Astrocyte (in vitro differentiated cells and primary cell): ENCODE measurements at regions not wholly inside any gene's neighbourhood (a gene's known extent, or its start where the extent isn't known, plus 50 kb on each side); places are given as distances from the start of the nearest gene placed in this dataset.
"Not testable (repeated sequence)": the region's sequence is repeated elsewhere in the genome, so short reads cannot be mapped to it uniquely, and the experiment has no call there.

Experiments
- DNase-seq: peaks from one replicate; pipeline ENCODE4 v3.0.0-alpha.2; 2010; ENCODE audit warnings: low read depth
- FAIRE-seq: peaks from 2 replicates; lab custom pipeline; 2011; peaks lifted over from hg19 to GRCh38; lab: Jason Lieb, UNC
- H2AFZ ChIP-seq: 2 replicates; pipeline ENCODE4 v1.6.0; 2012; ENCODE audit warnings: low read depth, low read length, inconsistent platforms
- H3K27ac ChIP-seq: 2 replicates; pipeline ENCODE4 v1.5.1; 2011; ENCODE audit warnings: low read depth, low read length, inconsistent platforms
- H3K27me3 ChIP-seq: 2 replicates; pipeline ENCODE4 v1.6.0; 2011; ENCODE audit warnings: low read length, inconsistent platforms; ENCODE audit not compliant: insufficient read depth
- H3K36me3 ChIP-seq: 2 replicates; pipeline ENCODE4 v1.5.1; 2011; ENCODE audit warnings: low read length, inconsistent platforms; ENCODE audit not compliant: insufficient read depth
- H3K4me1 ChIP-seq: 2 replicates; pipeline ENCODE4 v1.5.1; 2011; ENCODE audit warnings: low read length, inconsistent platforms; ENCODE audit not compliant: insufficient read depth
- H3K4me2 ChIP-seq: 2 replicates; pipeline ENCODE4 v1.6.0; 2012; ENCODE audit warnings: low read length, inconsistent platforms
- H3K4me3 ChIP-seq: 2 replicates; pipeline ENCODE4 v1.5.1; 2011; ENCODE audit warnings: low read depth, mild to moderate bottlenecking, low read length, inconsistent platforms; ENCODE audit not compliant: insufficient read depth
- H3K79me2 ChIP-seq: 2 replicates; pipeline ENCODE4 v1.6.0; 2012; ENCODE audit warnings: mild to moderate bottlenecking, low read length, inconsistent platforms; ENCODE audit not compliant: insufficient read depth
- H3K9ac ChIP-seq: 2 replicates; pipeline ENCODE4 v1.6.0; 2012; ENCODE audit warnings: mild to moderate bottlenecking, low read length, inconsistent platforms
- H3K9me3 ChIP-seq: 2 replicates; pipeline ENCODE4 v1.5.1; 2012; ENCODE audit warnings: low read depth, mild to moderate bottlenecking, low read length, inconsistent platforms; ENCODE audit not compliant: insufficient read depth
- H4K20me1 ChIP-seq: 2 replicates; pipeline ENCODE4 v1.6.0; 2012; ENCODE audit warnings: low read length, inconsistent platforms; ENCODE audit not compliant: insufficient read depth
- H3K27ac Mint-ChIP-seq: one replicate; pipeline ENCODE4 v1.8.0; 2021; ENCODE audit warnings: mild to moderate bottlenecking, mixed read lengths; ENCODE audit not compliant: unreplicated experiment
- H3K27me3 Mint-ChIP-seq: one replicate; pipeline ENCODE4 v1.8.0; 2021; ENCODE audit warnings: low read depth, mixed read lengths; ENCODE audit not compliant: unreplicated experiment
- H3K36me3 Mint-ChIP-seq: one replicate; pipeline ENCODE4 v1.8.0; 2021; ENCODE audit warnings: low read depth, mixed read lengths; ENCODE audit not compliant: unreplicated experiment
- H3K4me1 Mint-ChIP-seq: one replicate; pipeline ENCODE4 v1.8.0; 2021; ENCODE audit warnings: low read depth, mixed read lengths; ENCODE audit not compliant: unreplicated experiment
- H3K4me3 Mint-ChIP-seq: one replicate; pipeline ENCODE4 v1.8.0; 2021; ENCODE audit warnings: mild to moderate bottlenecking, moderate library complexity, mixed read lengths; ENCODE audit not compliant: unreplicated experiment
- H3K9me3 Mint-ChIP-seq: one replicate; pipeline ENCODE4 v1.8.0; 2021; ENCODE audit warnings: mild to moderate bottlenecking, mixed read lengths; ENCODE audit not compliant: unreplicated experiment
- EZH2 ChIP-seq: IDR thresholded peaks from 2 replicates; pipeline ENCODE4 v1.6.1; 2012; ENCODE audit warnings: mild to moderate bottlenecking, low read length, inconsistent platforms; ENCODE audit not compliant: insufficient read depth
- TF ChIP-seq, protein P1 (sequence below): IDR thresholded peaks from 2 replicates; pipeline ENCODE4 v1.5.1; 2011; ENCODE audit warnings: low read depth, mild to moderate bottlenecking, inconsistent platforms, low read length, moderate library complexity; ENCODE audit not compliant: insufficient read depth

DNA sequence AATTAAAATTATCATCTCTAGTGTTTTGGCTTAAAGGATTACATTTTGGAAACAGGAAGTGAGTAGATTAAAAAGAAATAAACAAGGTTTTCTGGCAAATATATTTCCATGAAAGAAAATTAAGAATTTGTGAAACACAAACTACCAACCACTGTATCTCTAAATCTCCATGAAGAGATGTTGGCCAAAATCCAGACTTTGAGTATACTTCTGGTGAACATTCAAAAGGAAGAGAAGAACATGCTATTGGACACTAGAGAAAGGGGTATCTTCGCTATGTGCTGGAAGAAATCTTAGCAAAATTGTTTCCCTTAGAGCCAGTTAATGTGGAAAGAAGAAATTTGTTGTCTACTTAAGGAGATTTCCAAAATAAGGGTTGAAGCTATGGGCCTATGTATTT is 710.4 kb upstream of the CTNND2 start:
- TF ChIP-seq, protein P1, sequence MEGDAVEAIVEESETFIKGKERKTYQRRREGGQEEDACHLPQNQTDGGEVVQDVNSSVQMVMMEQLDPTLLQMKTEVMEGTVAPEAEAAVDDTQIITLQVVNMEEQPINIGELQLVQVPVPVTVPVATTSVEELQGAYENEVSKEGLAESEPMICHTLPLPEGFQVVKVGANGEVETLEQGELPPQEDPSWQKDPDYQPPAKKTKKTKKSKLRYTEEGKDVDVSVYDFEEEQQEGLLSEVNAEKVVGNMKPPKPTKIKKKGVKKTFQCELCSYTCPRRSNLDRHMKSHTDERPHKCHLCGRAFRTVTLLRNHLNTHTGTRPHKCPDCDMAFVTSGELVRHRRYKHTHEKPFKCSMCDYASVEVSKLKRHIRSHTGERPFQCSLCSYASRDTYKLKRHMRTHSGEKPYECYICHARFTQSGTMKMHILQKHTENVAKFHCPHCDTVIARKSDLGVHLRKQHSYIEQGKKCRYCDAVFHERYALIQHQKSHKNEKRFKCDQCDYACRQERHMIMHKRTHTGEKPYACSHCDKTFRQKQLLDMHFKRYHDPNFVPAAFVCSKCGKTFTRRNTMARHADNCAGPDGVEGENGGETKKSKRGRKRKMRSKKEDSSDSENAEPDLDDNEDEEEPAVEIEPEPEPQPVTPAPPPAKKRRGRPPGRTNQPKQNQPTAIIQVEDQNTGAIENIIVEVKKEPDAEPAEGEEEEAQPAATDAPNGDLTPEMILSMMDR = no peak
- no peak for TF ChIP-seq EZH2
- Mint-ChIP-seq H3K4me1 (peaks cover 13% of the 10 kb centered on the region), H3K27ac (no peak overlapping the region), H3K36me3 (no peaks in the 10 kb centered on the region), H3K27me3 (no peaks in the 10 kb centered on the region), H3K4me3 (no peak overlapping the region), H3K9me3 (peaks cover 3% of the 10 kb centered on the region)
- H3K36me3 ChIP-seq = no peaks in the 10 kb centered on the region
- no peaks in the 10 kb centered on the region for H4K20me1 ChIP-seq
- H3K4me2 ChIP-seq = no peak overlapping the region
- no peak overlapping the region for H3K27ac ChIP-seq
- H3K4me1 ChIP-seq = no peaks in the 10 kb centered on the region
- no peak overlapping the region for H2AFZ ChIP-seq
- H3K4me3 ChIP-seq = no peak overlapping the region
- FAIRE-seq (no peak), DNase-seq (no peak)
- no peak overlapping the region for H3K9ac ChIP-seq
- no peaks in the 10 kb centered on the region for H3K9me3 ChIP-seq
- no peaks in the 10 kb centered on the region for H3K27me3 ChIP-seq
- no peaks in the 10 kb centered on the region for H3K79me2 ChIP-seq

DNA sequence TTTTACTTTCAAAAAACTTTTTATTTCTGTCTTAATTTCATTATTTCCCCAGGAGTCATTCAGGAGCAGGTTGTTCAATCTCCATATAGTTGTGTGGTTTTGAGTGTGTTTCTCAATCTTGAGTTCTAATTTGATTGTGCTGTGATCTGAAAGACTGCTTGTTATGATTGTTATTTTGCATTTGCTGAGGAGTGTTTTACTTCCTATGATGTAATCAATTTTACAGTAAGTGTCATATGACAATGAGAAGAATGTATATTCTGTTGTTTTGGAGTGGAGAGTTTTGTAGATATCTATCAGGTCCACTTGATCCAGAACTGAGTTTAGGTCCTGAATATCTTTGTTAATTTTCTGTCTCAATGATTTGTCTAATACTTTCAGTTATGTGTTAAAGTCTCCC is 706.9 kb upstream of the CTNND2 start:
- Mint-ChIP-seq H3K27ac (no peak overlapping the region), H3K9me3 (no peaks in the 10 kb centered on the region), H3K4me3 (no peak overlapping the region), H3K36me3 (no peaks in the 10 kb centered on the region), H3K27me3 (no peaks in the 10 kb centered on the region), H3K4me1 (peaks cover 13% of the 10 kb centered on the region)
- FAIRE-seq = no peak
- H3K4me2 ChIP-seq = no peak overlapping the region
- no peaks in the 10 kb centered on the region for H3K79me2 ChIP-seq
- no peaks in the 10 kb centered on the region for H3K4me1 ChIP-seq
- no peak overlapping the region for H2AFZ ChIP-seq
- no peak for DNase-seq
- H4K20me1 ChIP-seq = no peaks in the 10 kb centered on the region
- no peaks in the 10 kb centered on the region for H3K9me3 ChIP-seq
- no peaks in the 10 kb centered on the region for H3K36me3 ChIP-seq
- no peak for TF ChIP-seq EZH2
- TF ChIP-seq, protein P1 = no peak
- H3K27ac ChIP-seq = no peak overlapping the region
- no peak overlapping the region for H3K9ac ChIP-seq
- H3K27me3 ChIP-seq = no peaks in the 10 kb centered on the region
- H3K4me3 ChIP-seq = no peak overlapping the region

DNA sequence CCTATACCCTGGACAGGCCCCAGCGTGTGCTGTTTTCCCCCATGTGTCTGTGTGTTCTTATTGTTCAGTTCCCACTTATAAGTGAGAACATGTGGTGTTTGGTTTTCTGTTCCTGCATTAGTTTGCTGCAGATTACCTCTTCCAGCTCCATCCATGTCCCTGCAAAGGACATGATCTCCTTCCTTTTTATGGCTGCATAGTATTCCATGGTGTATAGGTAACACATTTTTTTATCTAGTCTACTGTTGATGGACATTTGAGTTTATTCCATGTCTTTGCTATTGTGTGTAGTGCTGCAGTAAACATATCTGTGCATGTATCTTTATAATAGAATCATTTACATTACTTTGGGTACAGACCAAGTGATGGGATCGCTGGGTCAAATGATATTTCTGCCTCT is 703.6 kb upstream of the CTNND2 start:
- not testable (repeated sequence) for H3K4me1 ChIP-seq, H3K27ac Mint-ChIP-seq, H3K79me2 ChIP-seq, H3K4me3 ChIP-seq, H3K4me2 ChIP-seq, H3K36me3 Mint-ChIP-seq, H3K27me3 Mint-ChIP-seq, DNase-seq, H3K27ac ChIP-seq, H3K9me3 Mint-ChIP-seq, H2AFZ ChIP-seq, H3K4me1 Mint-ChIP-seq, H3K4me3 Mint-ChIP-seq, H3K9ac ChIP-seq, H3K27me3 ChIP-seq, H4K20me1 ChIP-seq, H3K36me3 ChIP-seq, FAIRE-seq, H3K9me3 ChIP-seq
